K562 (cell line): ENCODE measurements at regions not wholly inside any gene's neighbourhood (a gene's known extent, or its start where the extent isn't known, plus 50 kb on each side); places are given as distances from the start of the nearest gene placed in this dataset.

ENCODE experiments used
- CBFA2T3 ChIP-seq: fragments of 450-650 bp; IDR thresholded peaks from 2 replicates; pipeline ENCODE4 v1.6.1; 2017
- CTBP1 ChIP-seq: fragments of 450-650 bp; IDR thresholded peaks from 2 replicates; pipeline ENCODE4 v1.6.1; 2016; ENCODE audit warnings: borderline replicate concordance
- FUS ChIP-seq: fragments of 200-400 bp; formaldehyde crosslinking; optimal IDR thresholded peaks from 2 replicates; pipeline ENCODE3; 2017; ENCODE audit warnings: low read depth, low read length
- MAZ ChIP-seq, 2 experiments: fragments of 450-650 bp in 1 of 2; sonication (generic) in 1 of 2; formaldehyde crosslinking; IDR thresholded peaks in 1 of 2; conservative IDR thresholded peaks in 1 of 2; 2 replicates each; pipeline versions ENCODE4 v1.4.0 to v1.5.0; 2020; ENCODE audit warnings: mild to moderate bottlenecking in 1 of 2, missing genetic modification reagents in 1 of 2
- NBN ChIP-seq: fragments of 450-650 bp; IDR thresholded peaks from 2 replicates; pipeline ENCODE4 v1.6.1; 2016; ENCODE audit warnings: low read depth, mild to moderate bottlenecking
- POLR2B ChIP-seq: fragments of 450-650 bp; IDR thresholded peaks from 2 replicates; pipeline ENCODE4 v1.6.1; 2018; ENCODE audit warnings: low read depth; ENCODE audit not compliant: partially characterized antibody
- PTTG1 ChIP-seq: fragments of 450-650 bp; IDR thresholded peaks from 2 replicates; pipeline ENCODE4 v1.6.1; 2016; ENCODE audit warnings: low read depth, mild to moderate bottlenecking, missing genetic modification characterization, missing compliant biosample characterization
- RCOR1 ChIP-seq, 2 experiments: IDR thresholded peaks; 2 replicates each; pipeline ENCODE4 v1.6.1; 2012; ENCODE audit warnings: low read depth in 2 of 2, low read length in 2 of 2, borderline replicate concordance in 1 of 2, improper control_type of control experiment in 1 of 2
- SLC30A9 ChIP-seq: fragments of 250-450 bp; sonication (Bioruptor Pico); IDR thresholded peaks from 2 replicates; pipeline ENCODE4 v1.8.0; 2022; ENCODE audit warnings: mild to moderate bottlenecking, moderate library complexity
- SMAD2 ChIP-seq: fragments of 150-350 bp; IDR thresholded peaks from 2 replicates; pipeline ENCODE4 v1.6.1; 2014; ENCODE audit warnings: low read depth, mild to moderate bottlenecking, low read length
- SPI1 ChIP-seq: IDR thresholded peaks from 2 replicates; pipeline ENCODE4 v1.6.1; 2011; ENCODE audit warnings: low read depth, low read length, control low read depth, borderline replicate concordance
- ZNF134 ChIP-seq: fragments of 250-450 bp; sonication (Bioruptor Pico); conservative IDR thresholded peaks from 2 replicates; pipeline ENCODE4 v1.4.0; 2020
- ZNF79 ChIP-seq: fragments of 250-450 bp; sonication (Bioruptor Pico); IDR thresholded peaks from 2 replicates; pipeline ENCODE4 v1.4.0; 2020; ENCODE audit warnings: low read depth, mild to moderate bottlenecking, moderate library complexity
- TF ChIP-seq, protein P1 (sequence below): sonication (generic); formaldehyde crosslinking; IDR thresholded peaks from 2 replicates; pipeline ENCODE4 v1.8.0; 2022; ENCODE audit warnings: mild to moderate bottlenecking, missing genetic modification reagents
- TF ChIP-seq, protein P2 (sequence below): fragments of 250-450 bp; sonication (Bioruptor Pico); IDR thresholded peaks from 2 replicates; pipeline ENCODE4 v1.4.0; 2020; ENCODE audit warnings: mild to moderate bottlenecking
- TF ChIP-seq, protein P3 (sequence below): fragments of 450-650 bp; formaldehyde crosslinking; IDR thresholded peaks from 2 replicates; pipeline ENCODE4 v1.4.0; 2020; ENCODE audit warnings: mild to moderate bottlenecking, mixed read lengths
- TF ChIP-seq, protein P4 (sequence below), 2 experiments: IDR thresholded peaks; 2 replicates each; pipeline ENCODE4 v1.6.1; 2012; ENCODE audit warnings: improper control_type of control experiment in 2 of 2, low read depth in 2 of 2, low read length in 2 of 2, borderline replicate concordance in 1 of 2
- TF ChIP-seq, protein P5 (sequence below): fragments of 450-650 bp; IDR thresholded peaks from 2 replicates; pipeline ENCODE4 v1.6.1; 2016; ENCODE audit warnings: low read depth, mild to moderate bottlenecking, moderate library complexity
- TF ChIP-seq, protein P6 (sequence below): fragments of 150-350 bp; conservative IDR thresholded peaks from 2 replicates; pipeline ENCODE4 v1.6.1; 2014; ENCODE audit warnings: low read length

DNA sequence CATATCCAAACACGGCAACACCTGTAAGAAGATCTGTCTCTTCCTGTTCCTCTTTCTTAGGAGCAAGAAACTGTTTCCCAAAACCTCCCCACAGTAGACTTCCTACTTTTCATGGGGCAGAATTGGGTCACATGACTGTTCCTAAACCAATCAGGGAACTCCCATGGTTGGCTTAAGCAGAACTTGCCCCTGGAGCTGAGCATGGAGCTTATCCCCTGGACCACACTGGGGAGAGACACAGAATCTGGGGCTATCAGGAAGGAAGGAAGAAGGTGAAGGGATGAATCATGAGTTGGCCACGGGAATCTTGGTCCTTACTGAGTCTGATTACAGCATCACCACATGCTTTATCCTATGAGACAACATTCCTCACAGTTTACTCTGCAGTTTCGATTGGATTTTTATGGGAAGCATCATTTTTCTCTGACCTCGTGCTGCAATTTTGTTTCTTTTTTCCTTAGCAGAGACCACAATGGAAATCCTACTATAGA is 81.8 kb downstream of the CDC7 start (continued):
- TF ChIP-seq, protein P1, sequence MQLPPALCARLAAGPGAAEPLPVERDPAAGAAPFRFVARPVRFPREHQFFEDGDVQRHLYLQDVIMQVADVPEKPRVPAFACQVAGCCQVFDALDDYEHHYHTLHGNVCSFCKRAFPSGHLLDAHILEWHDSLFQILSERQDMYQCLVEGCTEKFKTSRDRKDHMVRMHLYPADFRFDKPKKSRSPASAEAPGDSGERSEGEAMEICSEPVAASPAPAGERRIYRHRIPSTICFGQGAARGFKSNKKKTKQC (CRISPR knock-in tag): no peak
- TF ChIP-seq, protein P2, sequence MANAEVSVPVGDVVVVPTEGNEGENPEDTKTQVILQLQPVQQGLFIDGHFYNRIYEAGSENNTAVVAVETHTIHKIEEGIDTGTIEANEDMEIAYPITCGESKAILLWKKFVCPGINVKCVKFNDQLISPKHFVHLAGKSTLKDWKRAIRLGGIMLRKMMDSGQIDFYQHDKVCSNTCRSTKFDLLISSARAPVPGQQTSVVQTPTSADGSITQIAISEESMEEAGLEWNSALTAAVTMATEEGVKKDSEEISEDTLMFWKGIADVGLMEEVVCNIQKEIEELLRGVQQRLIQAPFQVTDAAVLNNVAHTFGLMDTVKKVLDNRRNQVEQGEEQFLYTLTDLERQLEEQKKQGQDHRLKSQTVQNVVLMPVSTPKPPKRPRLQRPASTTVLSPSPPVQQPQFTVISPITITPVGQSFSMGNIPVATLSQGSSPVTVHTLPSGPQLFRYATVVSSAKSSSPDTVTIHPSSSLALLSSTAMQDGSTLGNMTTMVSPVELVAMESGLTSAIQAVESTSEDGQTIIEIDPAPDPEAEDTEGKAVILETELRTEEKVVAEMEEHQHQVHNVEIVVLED: no peak
- TF ChIP-seq PTTG1 (tag) (no peak), NBN (no peak), CBFA2T3 (peak; percentile 12; the same call in 1 of the 2 replicates), SPI1 (peak; percentile 88; the same call in 1 of the 2 replicates), SMAD2 (no peak), SLC30A9 (CRISPR knock-in tag) (no peak), POLR2B (no peak), MAZ (CRISPR knock-in tag; conservative IDR thresholded peaks at IDR 0.05 in 1 of 2, IDR thresholded peaks at IDR 0.05 in 1 of 2) (no peak), CTBP1 (peak; percentile 39; the same call in 1 of the 2 replicates), ZNF134 (CRISPR knock-in tag) (no peak), ZNF79 (no peak), RCOR1 (IDR thresholded peaks at IDR 0.05; ENCODE audit: borderline replicate concordance in 1 of 2, low read depth in 2 of 2, low read length in 2 of 2) (0 out of 4 replicates have a peak, but pooled peaks of 1 of the 2 experiments have one; percentile 22), FUS (no peak)
- TF ChIP-seq, protein P3, sequence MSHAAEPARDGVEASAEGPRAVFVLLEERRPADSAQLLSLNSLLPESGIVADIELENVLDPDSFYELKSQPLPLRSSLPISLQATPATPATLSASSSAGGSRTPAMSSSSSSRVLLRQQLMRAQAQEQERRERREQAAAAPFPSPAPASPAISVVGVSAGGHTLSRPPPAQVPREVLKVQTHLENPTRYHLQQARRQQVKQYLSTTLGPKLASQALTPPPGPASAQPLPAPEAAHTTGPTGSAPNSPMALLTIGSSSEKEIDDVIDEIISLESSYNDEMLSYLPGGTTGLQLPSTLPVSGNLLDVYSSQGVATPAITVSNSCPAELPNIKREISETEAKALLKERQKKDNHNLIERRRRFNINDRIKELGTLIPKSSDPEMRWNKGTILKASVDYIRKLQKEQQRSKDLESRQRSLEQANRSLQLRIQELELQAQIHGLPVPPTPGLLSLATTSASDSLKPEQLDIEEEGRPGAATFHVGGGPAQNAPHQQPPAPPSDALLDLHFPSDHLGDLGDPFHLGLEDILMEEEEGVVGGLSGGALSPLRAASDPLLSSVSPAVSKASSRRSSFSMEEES (CRISPR knock-in tag): peak; percentile 92
- TF ChIP-seq, protein P4, sequence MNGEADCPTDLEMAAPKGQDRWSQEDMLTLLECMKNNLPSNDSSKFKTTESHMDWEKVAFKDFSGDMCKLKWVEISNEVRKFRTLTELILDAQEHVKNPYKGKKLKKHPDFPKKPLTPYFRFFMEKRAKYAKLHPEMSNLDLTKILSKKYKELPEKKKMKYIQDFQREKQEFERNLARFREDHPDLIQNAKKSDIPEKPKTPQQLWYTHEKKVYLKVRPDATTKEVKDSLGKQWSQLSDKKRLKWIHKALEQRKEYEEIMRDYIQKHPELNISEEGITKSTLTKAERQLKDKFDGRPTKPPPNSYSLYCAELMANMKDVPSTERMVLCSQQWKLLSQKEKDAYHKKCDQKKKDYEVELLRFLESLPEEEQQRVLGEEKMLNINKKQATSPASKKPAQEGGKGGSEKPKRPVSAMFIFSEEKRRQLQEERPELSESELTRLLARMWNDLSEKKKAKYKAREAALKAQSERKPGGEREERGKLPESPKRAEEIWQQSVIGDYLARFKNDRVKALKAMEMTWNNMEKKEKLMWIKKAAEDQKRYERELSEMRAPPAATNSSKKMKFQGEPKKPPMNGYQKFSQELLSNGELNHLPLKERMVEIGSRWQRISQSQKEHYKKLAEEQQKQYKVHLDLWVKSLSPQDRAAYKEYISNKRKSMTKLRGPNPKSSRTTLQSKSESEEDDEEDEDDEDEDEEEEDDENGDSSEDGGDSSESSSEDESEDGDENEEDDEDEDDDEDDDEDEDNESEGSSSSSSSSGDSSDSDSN (IDR thresholded peaks at IDR 0.05; ENCODE audit: borderline replicate concordance in 1 of 2, low read depth in 2 of 2, low read length in 2 of 2): no peak
- TF ChIP-seq, protein P5, sequence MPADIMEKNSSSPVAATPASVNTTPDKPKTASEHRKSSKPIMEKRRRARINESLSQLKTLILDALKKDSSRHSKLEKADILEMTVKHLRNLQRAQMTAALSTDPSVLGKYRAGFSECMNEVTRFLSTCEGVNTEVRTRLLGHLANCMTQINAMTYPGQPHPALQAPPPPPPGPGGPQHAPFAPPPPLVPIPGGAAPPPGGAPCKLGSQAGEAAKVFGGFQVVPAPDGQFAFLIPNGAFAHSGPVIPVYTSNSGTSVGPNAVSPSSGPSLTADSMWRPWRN: no peak
- TF ChIP-seq, protein P6, sequence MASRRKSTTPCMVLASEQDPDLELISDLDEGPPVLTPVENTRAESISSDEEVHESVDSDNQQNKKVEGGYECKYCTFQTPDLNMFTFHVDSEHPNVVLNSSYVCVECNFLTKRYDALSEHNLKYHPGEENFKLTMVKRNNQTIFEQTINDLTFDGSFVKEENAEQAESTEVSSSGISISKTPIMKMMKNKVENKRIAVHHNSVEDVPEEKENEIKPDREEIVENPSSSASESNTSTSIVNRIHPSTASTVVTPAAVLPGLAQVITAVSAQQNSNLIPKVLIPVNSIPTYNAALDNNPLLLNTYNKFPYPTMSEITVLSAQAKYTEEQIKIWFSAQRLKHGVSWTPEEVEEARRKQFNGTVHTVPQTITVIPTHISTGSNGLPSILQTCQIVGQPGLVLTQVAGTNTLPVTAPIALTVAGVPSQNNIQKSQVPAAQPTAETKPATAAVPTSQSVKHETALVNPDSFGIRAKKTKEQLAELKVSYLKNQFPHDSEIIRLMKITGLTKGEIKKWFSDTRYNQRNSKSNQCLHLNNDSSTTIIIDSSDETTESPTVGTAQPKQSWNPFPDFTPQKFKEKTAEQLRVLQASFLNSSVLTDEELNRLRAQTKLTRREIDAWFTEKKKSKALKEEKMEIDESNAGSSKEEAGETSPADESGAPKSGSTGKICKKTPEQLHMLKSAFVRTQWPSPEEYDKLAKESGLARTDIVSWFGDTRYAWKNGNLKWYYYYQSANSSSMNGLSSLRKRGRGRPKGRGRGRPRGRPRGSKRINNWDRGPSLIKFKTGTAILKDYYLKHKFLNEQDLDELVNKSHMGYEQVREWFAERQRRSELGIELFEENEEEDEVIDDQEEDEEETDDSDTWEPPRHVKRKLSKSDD: no peak
